GM18861 (cell line): ENCODE measurements at regions not wholly inside any gene's neighbourhood (a gene's known extent, or its start where the extent isn't known, plus 50 kb on each side); places are given as distances from the start of the nearest gene placed in this dataset.
"Not testable (repeated sequence)": the region's sequence is repeated elsewhere in the genome, so short reads cannot be mapped to it uniquely, and the experiment has no call there.

ENCODE experiments used
- ATAC-seq: cut with Tn5 transposase; IDR thresholded peaks from one replicate; pipeline ENCODE4 v1.9.1; 2021; ENCODE audit not compliant: unreplicated experiment

DNA sequence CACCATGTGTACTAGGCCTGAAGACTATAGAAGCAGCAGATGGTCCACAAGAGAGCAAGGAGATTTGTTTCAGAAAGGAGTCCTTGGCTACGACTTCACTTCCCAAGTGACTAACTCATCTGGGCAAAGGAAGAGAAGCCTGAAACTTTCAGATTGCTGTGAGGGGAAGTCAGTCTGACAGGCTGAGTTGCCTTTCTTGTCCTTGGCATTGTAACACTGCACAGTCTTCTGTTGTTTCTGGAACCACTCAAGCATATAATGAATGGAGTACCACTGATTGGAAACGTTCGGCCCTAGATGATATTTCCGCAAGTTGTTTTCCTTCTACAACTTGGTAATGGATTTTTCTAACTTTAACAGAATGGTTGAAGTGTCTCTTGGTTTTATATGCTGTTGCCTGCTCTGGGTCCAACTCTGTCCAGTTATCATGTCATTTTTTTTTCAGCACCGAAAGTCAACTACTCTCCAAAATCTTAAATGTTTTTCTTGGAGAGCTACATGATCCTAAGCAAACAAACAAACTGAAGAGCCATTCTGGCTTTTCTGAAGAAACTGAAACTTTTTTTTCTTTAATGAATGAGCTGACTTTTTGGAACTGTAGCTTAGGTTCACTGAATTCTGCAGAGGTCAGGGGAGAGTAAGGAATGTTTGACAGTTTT lies 685.7 kb downstream of the MECOM start:
- no peak for ATAC-seq

DNA sequence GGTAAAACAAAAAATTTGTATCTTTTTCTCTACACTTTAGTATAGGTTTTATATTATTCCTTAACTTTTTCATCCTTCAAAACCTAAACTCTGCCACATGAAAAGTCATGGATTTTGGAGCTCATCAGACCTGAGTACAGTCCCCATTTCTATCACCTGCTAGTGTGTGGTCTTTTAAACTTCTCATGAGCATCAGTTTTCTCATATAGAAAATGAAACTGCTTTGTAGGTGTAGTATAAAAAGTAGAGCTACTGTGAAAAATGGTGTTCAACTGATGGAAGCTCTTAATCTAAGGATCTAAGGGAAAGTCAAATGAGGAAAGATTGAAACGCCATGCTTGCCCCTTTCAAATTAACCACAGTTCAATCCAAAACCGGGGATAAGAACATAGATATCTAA lies 686.5 kb downstream of the MECOM start:
- ATAC-seq = no peak

DNA sequence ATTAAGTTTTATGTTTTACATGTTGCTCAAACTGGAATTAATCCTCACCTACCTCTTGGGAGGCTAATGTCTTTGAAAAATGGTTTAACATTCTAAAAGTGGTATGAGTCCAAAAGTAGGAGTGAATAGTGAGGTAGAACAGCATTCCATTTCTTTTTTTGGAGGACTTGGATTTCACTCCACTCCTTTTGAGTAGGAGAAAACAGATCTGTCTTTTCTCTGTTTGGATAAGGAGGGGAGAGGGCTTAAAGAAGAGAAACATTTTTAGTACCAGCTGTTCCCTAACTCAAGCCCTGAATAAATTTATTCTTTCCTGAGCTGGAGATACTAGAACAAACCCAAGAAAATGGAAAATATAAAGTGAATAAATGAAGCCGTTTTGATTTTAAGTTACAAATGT lies 687.9 kb downstream of the MECOM start:
- no peak for ATAC-seq

DNA sequence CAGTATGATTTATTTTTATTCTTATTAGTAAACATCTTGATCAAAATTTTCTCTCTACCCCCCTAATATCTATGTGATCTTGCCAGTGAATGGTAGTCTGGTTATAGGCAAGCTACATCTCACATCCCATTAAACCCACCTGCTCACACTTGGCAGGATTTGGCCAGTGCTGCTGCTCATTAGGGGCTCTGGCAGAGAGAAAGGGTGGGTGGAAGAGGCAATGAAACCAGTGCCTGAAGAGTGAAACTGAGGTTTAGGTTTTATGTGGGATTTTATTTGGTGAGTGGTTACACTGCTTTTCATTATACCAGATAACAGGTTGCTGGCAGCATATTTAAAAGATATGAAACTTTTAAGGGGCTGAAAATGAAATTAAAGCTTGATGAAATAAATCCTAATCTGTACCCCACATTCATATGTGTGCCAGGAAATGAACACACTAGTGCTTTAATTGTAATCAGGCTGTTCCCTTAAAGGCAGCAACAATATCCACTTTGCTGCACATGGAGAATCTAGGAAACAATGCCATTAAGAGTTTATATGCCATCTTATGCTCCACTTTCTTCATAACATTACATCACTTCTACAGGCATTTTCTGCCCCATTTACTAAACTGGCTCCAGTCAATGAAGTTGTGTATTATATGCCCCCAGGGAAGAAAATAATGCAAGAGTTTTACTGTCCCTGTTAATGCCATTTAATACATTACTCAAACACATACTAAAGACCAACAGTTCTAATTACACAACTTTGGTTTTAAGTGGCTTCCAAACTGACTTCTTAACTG lies 688.7 kb downstream of the MECOM start:
- no peak for ATAC-seq

DNA sequence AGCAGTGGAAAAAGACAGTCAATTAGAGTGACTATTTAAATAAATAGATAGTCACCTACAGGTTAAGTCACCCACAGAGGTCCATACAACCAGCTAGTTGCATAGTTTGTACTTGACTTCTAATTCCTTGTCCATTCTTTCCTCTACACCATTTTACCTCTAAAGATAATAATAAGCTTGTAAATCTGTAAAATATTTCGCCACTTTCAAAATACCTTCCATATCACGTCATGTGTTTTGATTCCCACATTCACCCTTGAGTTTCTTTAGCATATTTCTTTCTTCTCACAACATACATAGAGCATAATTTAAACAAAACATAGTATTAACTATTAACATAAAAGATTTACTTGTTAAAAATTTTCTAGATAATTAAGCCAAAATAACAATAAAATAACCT lies 689.6 kb downstream of the MECOM start:
- ATAC-seq = no peak

DNA sequence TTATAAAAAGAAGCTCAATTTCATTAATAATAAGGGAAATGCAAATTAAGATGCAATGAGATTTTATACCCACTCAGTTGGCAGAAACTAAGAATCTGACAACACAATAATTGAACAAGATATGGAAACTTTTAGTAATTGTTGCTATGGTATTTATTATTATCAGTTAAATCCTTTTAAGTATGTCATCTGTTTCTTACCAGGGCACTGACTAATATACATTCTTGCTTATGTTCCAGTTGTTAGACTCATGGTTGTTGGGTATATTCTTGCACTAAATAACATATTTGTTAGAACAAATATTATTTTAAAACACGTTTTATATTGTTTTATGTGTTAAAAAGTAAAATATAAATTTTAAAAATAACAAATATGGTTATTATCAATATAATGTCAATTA lies 690.3 kb downstream of the MECOM start:
- ATAC-seq = no peak

DNA sequence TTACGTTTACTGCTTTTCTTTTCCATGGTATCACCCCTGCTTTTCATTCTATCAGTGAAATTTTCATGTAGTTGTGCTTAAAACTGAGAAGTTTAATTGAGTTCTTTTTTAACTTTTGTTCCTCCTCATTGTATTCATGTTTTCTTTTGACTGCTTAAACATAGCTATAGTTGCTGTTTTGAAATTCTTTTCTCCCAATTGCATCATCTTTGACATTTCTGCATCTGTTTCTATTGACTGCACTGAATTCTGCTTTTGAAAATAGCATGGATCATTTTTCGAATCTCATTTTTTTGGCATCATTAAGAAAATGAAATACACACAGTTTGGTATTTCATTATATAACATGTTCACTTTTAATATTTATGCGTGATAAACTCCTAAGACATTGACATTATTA lies 694.9 kb downstream of the MECOM start:
- no peak for ATAC-seq

DNA sequence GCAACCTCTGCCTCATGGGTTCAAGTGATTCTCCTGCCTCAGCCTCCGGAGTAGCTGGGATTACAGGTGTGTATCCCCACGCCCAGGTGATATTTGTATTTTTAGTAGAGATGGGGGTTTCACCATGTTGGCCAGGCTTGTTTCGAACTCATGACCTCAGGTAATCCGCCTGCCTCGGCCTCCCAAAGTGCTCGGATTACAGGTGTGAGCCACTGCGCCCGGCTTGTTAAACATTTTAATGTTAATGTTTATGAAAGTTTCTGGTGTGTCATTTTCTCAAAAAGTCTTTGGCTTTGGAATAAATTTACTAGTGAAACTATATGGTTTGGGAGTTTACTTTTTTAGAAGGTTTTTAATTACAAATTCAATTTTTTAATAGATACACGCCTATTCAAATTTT lies 698.8 kb downstream of the MECOM start:
- no peak for ATAC-seq

DNA sequence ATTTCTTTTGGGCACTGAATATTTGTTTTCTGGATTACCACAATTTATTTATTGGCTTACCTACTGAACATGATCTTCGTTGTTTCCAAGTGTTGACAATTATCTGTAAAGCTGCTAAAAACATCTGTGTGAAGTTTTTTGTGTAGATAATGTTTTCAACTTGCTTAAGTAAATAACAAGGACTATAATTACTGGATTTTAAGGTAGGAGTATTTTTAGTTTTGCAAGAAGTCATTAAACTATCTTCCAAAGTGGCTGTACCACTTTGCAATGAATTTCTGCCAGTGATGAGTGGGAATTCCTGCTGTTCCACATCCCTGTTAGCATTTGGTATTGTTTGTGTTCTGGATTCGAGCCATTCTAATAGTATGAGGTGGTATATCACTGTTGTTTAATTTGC lies 702.2 kb downstream of the MECOM start:
- ATAC-seq = no peak

DNA sequence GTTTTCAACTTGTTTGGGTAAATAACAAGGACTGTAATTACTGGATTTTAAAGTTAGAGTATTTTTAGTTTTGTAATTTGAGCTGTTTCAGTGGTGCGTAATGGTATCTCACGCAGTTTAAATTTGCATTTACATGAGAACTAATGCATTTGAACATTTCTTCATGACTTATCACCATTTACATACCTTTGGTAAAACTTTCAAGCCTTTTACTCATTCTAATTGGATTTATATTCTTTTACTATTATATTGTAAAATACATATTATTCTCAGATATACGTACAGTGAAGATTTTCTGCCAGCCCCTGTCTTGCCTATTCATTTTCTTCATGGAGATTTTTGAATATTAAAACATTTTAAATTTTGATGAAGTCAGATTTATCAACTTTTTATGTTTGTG lies 703.8 kb downstream of the MECOM start:
- no peak for ATAC-seq

DNA sequence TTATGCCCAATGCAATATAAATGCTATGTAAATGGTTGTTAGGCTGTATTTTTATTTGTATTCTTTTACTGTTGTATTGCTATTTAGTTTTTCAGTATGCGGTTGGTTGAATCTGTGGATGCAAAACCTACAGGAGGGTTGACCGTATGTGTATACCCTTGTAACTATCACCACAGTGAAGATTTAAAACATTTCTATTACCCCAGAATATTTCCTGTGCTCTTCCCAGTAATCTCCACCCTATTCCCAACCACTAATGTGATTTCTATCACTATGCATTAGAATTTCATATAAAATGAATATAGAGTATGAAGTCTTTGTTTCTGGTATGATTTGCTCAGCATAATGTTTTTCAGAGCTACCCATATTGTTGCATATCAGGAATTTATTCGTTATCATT lies 705.0 kb downstream of the MECOM start:
- no peak for ATAC-seq

DNA sequence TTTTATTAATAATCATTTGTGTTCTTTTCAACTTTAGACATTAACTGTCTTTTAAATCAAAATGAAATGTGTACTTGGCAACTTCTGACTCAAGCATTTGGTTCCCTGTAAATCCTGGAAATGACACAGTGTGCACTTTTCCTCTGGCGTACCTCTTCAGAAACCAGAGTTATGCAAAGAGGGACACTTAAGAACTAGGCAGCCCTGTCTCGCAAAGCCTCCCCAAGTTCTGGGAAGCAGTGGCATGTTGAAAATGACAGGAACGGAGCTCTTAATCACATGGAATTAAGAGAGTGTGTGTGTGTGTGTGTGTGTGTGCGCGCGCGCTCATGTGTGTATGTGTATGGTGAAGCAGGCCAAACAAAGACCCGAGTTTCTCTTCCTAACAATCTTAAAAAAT lies 707.4 kb downstream of the MECOM start:
- no peak for ATAC-seq

DNA sequence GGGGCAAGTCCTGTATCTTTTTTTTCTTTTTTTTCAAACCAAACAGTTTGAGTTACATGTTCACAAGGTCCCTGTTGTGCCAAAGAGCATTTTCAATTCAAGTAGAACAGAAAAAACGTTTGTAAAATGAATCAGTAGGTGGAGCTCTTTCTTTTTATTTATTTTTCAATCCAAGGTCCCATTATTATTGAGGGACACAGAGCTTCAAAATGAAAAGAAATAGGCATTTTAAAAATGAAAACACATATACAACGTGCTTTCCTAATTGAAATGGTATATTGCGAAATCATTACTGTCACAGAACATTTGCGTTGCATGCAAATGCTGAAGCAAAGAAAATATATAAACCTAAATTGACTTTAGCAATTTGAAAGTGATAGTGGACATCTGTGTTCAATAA lies 711.0 kb downstream of the MECOM start:
- no peak for ATAC-seq

DNA sequence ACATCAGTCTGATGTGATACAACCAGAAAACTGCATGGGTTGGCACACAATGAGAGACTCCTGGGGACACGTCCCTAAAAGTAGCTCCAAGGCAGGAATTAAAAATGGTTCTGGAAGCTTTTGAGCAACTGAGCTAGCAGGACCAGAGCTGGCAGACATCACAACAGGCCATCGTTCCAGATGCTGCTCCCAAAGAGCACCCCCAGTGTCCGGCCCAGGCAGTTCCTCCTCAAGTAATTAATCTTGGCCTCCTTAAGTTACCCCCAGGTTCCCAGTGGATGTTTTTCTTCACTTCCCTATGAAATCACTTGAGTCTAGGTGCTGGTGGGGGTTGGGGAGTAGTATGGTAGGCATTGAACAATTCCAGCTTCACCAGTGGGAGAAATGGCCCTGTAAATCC lies 711.6 kb downstream of the MECOM start:
- ATAC-seq = no peak

DNA sequence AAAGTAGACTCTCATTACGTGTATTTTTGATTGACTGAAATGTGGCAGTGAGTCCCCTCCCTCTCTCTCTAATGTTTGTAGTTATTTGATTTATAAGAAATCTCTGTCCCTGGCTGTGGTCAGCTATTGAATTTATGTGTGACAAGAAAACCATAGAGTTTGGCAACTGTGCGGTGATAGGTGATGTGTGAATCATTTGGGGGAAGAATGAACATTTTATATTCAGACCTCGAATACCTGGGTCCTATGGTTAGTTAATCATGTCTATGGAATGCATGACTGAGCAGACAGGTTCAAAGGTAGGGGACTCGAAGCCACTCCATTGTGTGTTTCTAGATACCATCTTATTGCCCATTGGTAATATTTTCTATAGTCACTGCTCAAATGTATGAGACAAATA lies 712.1 kb downstream of the MECOM start:
- no peak for ATAC-seq

DNA sequence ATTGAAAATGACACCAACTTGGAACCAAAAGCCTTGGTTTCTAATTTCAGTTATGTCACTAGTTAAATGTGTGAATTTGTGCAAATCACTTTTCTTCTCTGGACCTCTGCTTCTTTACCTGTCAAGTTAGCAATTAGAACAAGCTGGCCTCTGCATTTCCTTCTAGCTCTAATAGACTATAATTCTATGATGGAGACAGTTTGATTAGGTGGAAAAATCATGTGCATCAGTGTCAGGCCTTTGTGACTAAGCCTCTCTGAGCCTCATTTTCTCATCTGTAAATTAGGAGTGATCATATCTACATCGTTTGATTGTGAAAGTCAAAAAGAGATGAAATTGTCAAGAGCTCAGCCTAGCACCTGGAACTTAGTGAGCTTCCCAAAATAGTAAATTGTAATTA lies 712.9 kb downstream of the MECOM start:
- no peak for ATAC-seq

DNA sequence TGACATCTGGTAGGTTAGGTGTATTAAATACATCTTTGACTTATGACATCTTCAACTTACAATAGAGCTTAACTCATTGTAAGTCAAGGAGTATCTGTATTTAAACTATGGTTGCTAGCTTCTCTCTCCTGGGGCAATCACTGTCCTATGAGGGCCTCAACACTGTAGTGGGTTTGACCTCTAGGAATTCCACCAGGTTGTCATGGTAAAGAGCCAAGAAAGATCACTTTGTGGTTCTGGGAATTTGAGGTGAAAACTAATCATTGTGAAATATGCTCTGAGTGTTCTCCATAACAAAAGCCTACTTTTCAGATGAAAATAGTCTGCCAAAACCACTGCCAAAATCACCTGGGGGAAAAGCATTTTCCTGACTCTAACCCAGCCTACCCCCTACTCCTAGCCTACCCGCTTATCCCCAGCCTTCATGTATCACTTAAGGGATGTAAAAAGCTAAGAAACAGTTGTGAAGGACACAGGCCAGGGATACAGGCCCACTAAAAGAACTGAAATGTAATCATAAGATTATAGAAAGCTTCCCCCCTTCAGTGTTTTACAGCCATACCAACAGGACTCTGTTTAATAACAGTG lies 723.8 kb downstream of the MECOM start:
- ATAC-seq = no peak

DNA sequence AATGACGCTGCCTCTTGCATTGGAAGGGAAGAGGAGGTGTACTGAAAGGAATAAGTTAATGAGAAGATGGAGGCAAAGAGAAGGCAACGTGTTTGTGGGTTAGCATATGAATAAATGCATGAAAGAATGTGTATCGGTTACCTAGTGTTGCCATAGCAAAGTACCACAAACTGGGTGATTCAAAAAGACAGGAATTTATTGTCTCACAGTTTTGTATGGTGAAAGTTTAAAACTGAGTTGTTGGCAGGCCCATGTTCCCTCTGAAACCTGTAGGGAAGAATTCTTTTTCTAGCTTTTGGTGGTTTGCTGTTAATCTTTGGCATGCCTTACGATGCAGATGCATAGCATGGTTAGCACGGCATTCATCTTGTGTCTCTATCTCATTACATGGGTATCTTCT lies 729.9 kb downstream of the MECOM start:
- no peak for ATAC-seq

DNA sequence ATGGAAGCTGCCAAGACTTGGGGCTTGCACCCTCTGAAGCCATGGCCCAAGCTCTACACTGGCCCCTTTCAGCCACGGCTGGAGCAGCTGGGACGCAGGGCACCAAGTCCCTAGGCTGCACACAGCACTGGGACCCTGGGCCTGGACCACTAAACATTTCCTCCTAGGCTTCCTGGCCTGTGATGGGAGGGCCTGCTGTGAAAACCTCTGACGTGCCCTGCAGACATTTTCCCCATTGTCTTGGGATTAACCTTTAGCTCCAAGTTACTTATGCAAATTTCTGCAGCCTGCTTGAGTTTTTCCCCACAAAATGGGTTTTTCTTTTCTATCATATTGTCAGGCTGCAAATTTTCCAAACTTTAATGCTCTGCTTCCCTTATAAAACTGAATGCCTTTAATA lies 733.5 kb downstream of the MECOM start:
- ATAC-seq = not testable (repeated sequence)

DNA sequence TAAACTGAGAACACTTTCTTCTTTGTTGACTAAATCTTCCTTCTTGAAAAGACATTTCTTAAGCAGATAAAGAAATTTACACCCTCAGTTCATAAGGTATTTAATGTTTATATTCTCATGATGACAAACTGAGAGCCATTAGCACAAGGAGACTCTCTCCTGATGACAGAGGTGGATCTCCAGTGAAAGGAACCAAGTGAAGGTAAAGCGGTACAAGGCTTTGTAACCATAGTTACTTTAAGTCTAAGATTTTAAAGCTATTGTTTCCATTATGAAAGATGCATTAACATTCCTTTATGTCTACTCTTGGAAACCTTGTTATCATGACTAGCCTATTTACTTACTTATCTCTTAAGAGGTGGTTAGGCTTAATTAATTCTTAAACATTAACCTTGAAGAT lies 737.1 kb downstream of the MECOM start:
- ATAC-seq = no peak

DNA sequence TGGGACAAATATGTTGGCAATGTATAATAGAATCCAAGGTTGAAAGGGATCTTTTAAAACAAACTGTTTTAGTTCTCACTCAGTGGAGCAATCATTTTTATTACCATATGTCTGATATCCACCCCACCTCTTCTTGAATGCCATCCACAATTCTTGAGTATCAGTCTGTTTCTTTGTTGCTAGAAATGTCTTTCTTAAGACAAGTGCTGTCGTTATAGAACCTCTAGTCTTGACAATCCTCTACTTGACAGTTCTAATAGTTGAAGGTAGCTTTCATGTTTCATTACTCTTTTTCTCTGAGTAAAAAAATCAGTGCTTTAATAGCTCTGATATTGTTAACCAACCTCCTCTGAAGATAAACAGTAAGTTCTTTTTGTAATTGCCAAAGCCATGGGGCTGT lies 737.9 kb downstream of the MECOM start:
- ATAC-seq = no peak

DNA sequence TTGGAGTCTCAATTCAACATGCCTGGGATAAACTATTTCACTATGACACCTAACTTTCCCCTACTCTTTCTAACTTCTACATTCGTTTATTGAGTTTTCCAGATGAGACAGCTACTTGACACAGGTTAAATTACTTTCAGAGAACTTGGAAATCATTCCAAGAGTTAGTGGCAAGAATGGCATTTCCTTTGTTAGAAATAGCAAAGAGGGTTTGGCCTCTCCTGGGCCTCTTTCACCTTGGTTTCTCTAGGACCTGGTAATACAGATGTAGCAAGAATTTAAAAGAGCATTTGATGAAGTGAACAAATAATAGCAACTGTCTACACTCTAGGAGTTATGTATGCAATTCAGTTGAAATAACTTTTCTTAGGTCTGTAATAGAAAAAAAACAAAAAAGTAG lies 748.9 kb downstream of the MECOM start:
- ATAC-seq = no peak

DNA sequence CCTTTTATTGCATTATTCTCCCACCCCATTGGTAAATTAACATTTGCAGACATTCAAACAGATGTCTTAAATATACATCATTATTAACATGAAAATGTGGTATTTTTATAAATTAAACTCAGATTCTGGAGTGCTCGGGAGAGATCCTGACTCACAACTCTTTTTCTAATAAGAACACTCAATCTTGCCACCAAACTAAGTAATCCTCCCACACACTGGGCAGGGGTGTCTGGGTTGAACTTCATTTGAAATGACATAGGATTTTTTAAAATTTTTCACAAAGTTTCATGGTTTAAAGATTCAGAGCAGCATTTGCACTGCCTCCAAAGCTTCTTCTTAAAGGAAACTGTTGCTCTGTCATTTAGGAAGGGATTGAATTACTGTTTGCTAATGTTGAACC lies 754.3 kb downstream of the MECOM start:
- ATAC-seq = no peak
